H7 (cell line): ENCODE measurements at regions not wholly inside any gene's neighbourhood (a gene's known extent, or its start where the extent isn't known, plus 50 kb on each side); places are given as distances from the start of the nearest gene placed in this dataset.

Experiments
- DNase-seq: peaks from one replicate; pipeline ENCODE4 v3.0.0; 2012
- H3K27me3 ChIP-seq: 2 replicates; pipeline ENCODE4 v1.6.0; 2011; ENCODE audit warnings: mild to moderate bottlenecking, low read length; ENCODE audit not compliant: control insufficient read depth, insufficient read depth
- H3K36me3 ChIP-seq: replicated peaks from 2 replicates; pipeline ENCODE4 v1.5.1; 2011; ENCODE audit warnings: low read length; ENCODE audit not compliant: control insufficient read depth, insufficient read depth
- H3K4me3 ChIP-seq: 2 replicates; pipeline ENCODE4 v1.5.1; 2011; ENCODE audit warnings: low read depth, mild to moderate bottlenecking, control low read depth, low read length, moderate library complexity; ENCODE audit not compliant: insufficient read depth

DNA sequence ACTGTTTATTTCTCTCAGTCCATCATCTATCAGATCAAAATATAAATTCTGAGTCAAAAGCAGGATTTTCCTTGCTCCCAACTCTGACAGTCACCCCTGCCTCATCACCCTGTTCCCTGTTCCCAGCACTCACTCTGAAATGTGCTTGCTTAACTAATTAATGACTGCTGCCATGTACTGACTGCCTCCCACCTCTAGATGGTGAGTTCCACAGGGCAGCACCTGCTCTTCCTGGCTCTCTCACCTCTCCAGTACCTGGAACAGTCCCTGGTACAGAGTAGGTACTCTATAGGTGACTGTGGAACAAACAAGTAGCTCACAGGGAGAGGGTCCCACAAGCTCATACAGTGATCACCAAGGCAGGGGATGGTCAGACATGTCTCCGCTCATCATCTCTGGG, 114.3 kb upstream of the C16orf82 start:
- peaks cover 2% of the 10 kb centered on the region; the same call in 1 of the 2 replicates for H3K27me3 ChIP-seq
- no peak overlapping the region for H3K4me3 ChIP-seq
- DNase-seq, result peak; percentile 54
- H3K36me3 ChIP-seq, result no peaks in the 10 kb centered on the region

DNA sequence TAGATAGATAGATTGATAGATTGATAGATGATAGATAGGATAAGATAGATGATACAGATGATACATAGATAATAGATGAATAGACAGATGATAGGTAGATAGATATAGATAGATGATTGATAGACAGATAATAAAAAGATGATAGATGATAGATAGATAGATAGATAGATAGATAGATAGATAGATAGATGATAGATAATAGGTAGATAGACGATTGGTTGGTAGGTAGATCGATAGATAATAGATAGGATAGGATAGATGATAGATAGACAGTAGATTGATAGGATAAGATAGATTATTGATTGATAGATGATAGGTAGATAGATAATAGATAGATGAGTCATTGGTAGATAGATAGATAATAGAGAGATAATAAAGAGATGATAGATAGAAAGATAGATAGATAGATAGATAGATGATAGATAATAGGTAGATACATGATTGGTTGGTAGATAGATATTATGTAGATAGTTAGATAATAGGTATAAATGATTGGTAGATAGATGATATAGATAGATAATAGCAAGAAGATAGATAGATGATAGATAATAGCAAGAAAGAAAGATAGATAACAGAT, 109.4 kb upstream of the C16orf82 start:
- DNase-seq, result no peak
- no peaks in the 10 kb centered on the region for H3K36me3 ChIP-seq
- H3K27me3 ChIP-seq, result no peaks in the 10 kb centered on the region
- no peak overlapping the region for H3K4me3 ChIP-seq

DNA sequence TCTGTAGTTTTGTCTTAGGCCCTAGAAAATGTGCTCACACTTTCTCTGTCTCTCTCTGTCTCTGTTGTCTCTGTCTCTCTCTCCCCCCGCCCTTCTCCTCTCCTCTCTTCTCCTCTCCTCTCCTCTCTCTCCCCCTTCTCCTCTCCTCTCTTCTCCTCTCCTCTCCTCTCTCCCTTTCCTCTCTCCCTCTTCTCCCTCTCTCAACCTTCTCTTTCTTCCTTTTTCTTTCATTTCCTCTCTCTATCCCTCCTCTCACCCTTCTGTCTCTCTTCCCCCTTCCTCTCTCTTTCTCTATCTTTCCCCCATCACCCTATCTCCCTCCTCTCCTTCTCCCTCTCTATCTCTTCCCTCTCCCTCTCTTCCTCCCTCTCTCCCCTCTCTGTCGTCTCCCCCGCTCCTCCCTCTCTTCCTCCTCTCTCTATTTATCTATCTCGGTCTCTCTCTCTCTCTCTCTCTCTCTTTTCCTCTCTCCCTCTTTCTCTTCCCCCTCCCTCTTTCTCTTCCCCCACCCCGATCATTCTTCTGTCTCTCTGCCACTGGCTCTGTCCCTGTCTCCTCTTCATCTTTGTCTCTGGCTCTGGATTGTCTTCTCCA, 107.2 kb upstream of the C16orf82 start:
- Histone ChIP-seq H3K27me3 (no peaks in the 10 kb centered on the region), H3K4me3 (no peak overlapping the region), H3K36me3 (no peaks in the 10 kb centered on the region)
- DNase-seq, result no peak

DNA sequence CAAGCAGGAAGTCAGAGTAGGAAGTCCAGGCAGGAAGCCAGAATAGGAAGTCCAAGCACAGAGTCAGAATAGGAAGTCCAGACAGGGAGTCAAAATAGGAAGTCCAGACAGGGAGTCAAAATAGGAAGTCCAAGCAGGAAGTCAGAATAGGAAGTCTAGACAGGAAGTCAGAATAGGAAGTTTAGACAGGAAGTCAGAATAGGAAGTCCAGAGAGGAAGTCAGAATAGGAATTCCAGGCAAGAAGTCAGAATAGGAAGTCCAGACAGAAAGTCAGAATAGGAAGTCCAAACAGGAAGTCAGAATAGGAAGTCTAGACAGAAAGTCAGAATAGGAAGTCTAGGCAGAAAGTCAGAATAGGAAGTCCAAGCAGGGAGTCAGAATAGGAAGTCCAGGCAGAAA, 105.3 kb upstream of the C16orf82 start:
- no peaks in the 10 kb centered on the region for H3K27me3 ChIP-seq
- no peak overlapping the region for H3K4me3 ChIP-seq
- H3K36me3 ChIP-seq, result no peaks in the 10 kb centered on the region
- DNase-seq, result no peak

DNA sequence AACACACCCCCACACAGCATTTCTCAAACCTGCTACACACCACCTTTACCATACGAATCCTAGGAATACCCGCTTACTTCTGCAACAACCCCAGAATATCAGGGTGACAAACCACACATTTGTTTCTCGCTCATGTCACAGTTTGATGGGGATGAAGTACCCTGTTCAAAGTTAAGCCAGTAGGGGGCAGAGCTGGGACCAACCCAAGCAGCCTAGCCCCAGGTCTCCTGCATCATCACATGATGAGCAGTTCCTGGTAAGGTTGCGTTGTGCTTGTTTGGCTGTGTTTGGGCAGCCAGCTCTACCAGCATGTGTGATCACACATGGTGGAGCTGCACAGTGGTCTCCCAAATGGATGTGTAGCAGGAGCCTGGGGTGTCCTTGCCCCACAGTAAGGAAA, 103.6 kb upstream of the C16orf82 start:
- peak; percentile 85 for DNase-seq

DNA sequence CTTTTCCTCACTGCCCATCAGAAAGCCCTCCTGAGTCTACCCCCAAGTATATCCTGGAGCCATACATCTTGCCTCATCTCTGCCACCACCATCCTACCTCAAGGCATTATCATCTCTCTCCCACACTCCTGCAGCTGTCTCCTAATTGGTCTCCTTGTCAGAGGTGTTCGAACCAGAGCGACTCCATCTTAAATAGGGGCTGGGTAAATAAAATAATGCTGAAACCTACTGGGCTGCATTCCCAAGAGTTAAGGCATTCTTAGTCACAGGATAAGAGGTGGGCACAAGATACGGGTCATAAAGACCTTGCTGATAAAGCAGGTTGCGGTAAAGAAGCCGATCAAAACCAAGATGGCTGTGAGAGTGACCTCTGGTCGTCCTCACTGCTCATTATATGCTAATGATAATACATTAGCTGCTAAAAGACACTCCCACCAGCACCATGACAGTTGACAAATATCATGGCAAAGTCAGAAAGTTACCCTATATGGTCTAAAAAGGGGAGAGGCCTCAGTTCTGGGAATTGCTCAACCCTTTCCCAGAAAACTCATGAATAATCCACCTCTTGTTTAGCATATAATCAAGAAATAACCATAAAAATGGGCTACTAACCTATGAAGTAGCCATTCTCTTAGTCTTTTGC, 97.0 kb upstream of the C16orf82 start:
- H3K27me3 ChIP-seq, result no peaks in the 10 kb centered on the region
- H3K36me3 ChIP-seq, result no peaks in the 10 kb centered on the region
- H3K4me3 ChIP-seq, result no peak overlapping the region
- no peak for DNase-seq

More for the DNA sequence above, 103.6 kb upstream of the C16orf82 start:
- no peaks in the 10 kb centered on the region for H3K27me3 ChIP-seq
- no peak overlapping the region for H3K4me3 ChIP-seq
- no peaks in the 10 kb centered on the region for H3K36me3 ChIP-seq

DNA sequence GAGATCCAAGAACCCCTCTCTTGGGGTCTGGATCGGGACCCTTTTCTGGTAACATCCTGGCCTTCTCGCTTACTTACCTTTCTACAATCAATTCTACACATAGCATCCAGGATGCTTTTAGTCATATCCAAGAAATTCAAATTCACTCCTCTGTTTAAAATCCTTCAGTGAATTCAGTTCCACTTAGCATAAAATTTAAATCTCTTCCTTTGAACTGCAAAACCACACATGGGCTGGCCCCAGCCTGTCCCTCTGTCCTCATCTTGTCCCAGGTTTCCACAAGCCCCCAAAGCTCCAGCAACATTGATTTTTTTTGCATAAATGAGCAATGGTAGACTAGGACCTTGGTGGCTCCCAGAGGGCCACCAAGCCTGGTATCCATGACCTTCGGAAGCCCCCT, 96.4 kb upstream of the C16orf82 start:
- Histone ChIP-seq H3K4me3 (no peak overlapping the region), H3K36me3 (no peaks in the 10 kb centered on the region), H3K27me3 (no peaks in the 10 kb centered on the region)
- DNase-seq, result no peak

DNA sequence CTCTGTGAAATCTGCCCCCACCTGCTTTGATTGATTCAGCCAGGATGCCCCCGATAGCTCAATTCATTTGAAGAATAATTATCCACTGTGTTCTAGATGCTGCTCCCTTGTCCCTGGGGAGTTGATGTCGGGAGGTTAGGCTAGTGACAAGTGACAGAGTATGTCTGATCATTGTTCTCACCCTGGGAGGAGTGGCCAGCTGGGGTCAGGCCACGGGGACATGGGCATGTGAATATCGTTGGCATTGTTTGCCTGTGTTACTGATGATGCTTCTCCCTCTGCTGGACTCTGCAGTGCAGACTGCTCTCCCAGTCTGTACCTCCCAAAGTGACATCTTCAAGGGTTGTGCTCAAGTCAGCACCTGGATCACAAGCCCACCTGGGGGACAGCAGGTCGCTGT, 89.9 kb upstream of the C16orf82 start:
- H3K27me3 ChIP-seq, result no peaks in the 10 kb centered on the region; the same call in 1 of the 2 replicates
- no peaks in the 10 kb centered on the region for H3K36me3 ChIP-seq
- H3K4me3 ChIP-seq, result no peak overlapping the region
- no peak for DNase-seq

DNA sequence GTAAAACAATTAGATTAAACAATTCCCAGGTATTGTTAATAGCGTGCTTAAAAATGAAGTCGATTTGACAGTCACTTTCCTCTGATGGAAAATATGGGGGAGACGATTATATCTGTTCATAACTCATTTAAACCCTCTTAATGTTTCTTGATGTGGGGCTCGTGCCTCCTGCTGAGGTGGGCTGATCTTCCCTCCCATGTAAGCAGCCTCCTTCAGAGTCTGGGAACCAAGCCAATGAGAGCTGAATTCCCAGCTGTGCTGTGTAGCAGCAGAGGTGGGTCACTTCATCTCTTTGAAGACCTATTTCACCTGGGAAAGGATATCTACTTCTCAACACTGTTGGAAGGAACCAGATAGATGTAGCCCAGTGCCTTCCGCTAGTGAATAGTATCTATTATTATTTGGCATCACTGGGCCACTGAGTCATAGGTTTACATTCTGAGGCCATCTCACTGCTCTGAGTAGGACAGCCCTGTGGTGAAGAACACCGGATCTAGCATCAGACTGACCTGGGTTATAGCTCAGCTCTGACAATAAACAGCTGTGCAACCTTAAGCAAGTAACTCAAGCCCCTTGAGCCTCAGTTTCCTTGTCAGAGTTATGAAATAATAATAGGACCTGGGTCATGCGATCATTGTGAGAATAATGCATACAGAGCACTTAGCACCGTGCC, 85.3 kb upstream of the C16orf82 start:
- H3K36me3 ChIP-seq, result no peaks in the 10 kb centered on the region
- no peak for DNase-seq

DNA sequence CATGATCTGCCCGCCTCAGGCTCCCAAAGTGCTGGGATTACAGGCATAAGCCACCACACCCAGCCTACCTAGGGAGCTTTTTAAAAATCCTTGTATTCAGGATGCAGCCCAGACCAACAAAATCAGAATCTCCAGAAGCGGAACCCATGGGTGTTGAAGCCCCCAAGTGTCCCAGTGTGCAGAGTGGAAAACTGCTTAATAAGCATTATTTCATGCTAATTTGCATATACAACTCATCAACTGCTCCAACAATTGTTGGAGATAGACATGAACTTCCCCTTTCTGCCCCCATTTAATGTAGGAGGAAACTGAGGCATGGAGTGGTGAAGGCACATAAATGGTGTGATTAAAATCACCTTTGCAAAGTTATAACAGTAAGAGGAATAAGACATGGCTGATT, 84.3 kb upstream of the C16orf82 start:
- no peak for DNase-seq
- H3K27me3 ChIP-seq, result no peaks in the 10 kb centered on the region; the same call in 1 of the 2 replicates
- no peaks in the 10 kb centered on the region for H3K36me3 ChIP-seq
- no peak overlapping the region for H3K4me3 ChIP-seq

More for the DNA sequence above, 85.3 kb upstream of the C16orf82 start:
- Histone ChIP-seq H3K4me3 (no peak overlapping the region), H3K27me3 (no peaks in the 10 kb centered on the region; the same call in 1 of the 2 replicates)

DNA sequence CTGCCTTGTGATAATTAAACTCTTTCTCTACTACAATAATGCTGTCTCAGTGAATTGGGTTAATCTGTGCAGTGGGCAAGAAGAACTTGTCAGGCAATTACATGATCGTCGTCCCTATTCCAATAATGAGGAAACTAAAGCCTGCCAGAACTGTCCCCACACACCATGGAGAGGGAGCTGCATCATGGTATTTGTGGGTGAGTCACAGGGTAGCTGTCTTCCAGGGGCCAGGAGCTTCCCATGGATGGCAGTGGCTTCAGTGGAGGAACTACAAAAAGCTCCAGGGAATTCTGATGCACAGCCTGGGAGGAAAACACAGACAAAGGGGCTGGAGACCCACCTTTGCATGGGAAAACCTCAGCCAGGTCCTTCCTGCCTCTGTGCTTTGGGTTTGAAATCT, 83.3 kb upstream of the C16orf82 start:
- DNase-seq, result no peak

DNA sequence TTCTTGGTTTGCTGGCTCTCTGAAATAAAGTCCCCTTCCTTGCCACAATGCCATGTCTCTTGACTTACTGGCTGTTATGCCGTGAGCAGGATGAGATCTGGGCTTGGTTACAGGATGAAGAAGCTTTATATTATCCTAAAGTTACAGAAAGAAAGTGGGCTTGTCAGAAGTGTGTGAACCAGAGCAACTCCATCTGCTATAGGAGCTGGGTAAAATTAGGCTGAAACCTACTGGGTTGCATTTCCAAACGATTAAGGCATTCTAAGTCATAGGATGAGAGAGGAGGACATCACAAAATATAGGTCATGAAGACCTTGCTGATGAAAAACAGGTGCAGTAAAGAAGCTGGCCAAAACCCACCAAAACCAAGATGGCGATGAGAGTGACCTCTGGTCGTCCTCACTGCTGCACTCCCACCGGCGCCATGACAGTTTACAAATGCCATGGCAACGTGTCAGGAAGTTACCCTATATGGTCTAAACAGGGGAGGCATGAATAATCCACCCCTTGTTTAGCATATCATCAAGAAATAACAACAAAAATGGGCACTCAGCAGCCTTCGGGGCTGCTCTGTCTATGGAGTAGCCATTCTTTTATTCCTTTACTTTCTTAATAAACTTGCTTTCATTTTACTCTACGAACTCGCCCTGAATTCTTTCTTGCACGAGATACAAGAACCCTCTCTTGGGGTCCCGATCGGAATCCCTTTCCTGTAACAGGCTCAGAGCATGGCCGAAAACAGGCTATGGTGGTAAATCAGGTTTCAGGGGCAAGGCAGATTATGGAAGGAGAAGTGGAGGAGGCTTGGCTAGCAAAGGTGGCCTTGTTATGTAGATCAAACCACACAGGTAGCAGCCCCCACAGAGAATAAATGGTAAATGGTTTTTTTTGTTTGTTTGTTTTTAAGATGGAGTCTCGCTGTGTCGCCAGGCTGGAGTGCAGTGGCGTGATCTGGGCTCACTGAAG, 81.3 kb upstream of the C16orf82 start:
- no peaks in the 10 kb centered on the region for H3K27me3 ChIP-seq
- peak; percentile 27 for DNase-seq
- H3K4me3 ChIP-seq, result no peak overlapping the region
- H3K36me3 ChIP-seq, result no peaks in the 10 kb centered on the region

More for the DNA sequence above, 83.3 kb upstream of the C16orf82 start:
- Histone ChIP-seq H3K27me3 (no peaks in the 10 kb centered on the region; the same call in 1 of the 2 replicates), H3K4me3 (no peak overlapping the region), H3K36me3 (no peaks in the 10 kb centered on the region)

DNA sequence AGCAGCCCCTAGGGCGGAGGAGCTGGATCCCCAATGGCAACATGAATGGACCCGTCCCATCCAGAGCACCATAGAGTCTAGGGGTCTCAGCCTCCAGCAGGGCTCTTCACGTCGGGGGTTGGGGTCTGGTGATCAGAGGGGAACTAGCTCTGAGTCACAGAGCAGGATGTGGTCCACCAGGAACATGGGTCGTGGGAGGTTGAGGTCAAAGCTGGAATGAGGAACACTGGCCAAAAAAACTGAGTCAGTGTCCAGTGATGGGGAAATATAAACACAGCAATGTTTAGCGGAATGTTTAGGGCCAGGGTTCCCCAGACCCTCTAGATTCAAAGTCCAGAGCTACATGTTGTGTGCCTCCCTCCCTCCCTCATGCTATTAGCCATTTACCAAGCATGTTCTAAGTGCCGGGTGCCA, 79.1 kb upstream of the C16orf82 start:
- no peaks in the 10 kb centered on the region for H3K27me3 ChIP-seq
- DNase-seq, result no peak
- H3K4me3 ChIP-seq, result no peak overlapping the region
- H3K36me3 ChIP-seq, result no peaks in the 10 kb centered on the region

DNA sequence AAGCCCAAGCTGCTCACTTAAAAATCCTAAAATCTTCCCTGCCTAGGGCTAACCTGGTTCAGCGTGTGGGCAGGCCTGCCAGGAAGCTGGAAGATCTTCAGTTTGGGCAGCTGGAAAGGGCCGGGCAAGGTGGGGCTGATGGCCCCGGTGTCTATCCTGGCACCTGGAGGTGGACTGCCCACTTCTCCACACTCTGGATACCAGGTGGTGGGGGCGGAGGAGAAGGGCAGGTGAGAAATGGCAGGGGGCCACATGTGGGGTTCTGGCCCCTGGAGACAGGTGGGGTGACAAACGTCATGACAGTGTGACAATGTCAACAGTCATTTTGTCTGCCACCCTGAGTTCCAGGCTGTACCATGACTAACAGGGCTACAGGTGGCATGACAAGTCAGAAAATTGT, 78.5 kb upstream of the C16orf82 start:
- DNase-seq, result no peak
- Histone ChIP-seq H3K27me3 (no peaks in the 10 kb centered on the region), H3K36me3 (no peaks in the 10 kb centered on the region), H3K4me3 (no peak overlapping the region)
